ENCODE measurements at regions not wholly inside any gene's neighbourhood (a gene's known extent, or its start where the extent isn't known, plus 50 kb on each side); places are given as distances from the start of the nearest gene placed in this dataset.

DNA sequence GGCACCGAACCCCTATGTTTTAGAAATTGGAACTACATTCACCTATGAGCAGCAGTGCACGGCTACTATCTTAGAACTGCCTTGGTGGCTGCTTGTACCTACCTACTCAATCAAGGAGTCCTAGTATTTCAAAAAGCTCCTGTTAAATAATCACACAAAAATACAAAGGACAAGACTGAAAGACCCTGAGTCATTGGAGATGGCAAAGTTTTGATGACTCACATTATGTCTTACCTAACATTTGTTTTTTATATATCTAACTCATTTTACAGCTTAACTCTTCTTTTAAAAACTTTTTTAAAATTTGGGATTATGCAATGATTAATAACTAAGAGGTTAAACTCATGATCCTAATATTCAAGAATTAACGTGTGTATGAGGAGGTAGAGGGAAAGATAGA is 1206.0 kb upstream of the TMPRSS15 start:
- no peaks in the 10 kb centered on the region for H3K4me1 ChIP-seq (ENCODE audit: control insufficient read depth, insufficient read depth, low read depth, low read length)
- 91% methylated on average over 2 of the region's 3 CpGs for WGBS
- H2AK5ac ChIP-seq (ENCODE audit: low read length, severe bottlenecking), result no peak overlapping the region
- no peak overlapping the region for H3K18ac ChIP-seq (ENCODE audit: low read depth in 1 of 2, low read length in 2 of 2)
- no peak overlapping the region for H3K4me2 ChIP-seq (ENCODE audit: low read length, poor library complexity, severe bottlenecking)
- H2AFZ ChIP-seq (ENCODE audit: low read depth, low read length), result no peak overlapping the region
- no peak overlapping the region for H2BK12ac ChIP-seq (ENCODE audit: low read length in 2 of 2)
- no peak overlapping the region for H3K27ac ChIP-seq (ENCODE audit: low read length, poor library complexity, severe bottlenecking)
- no peak overlapping the region for H3K4ac ChIP-seq (ENCODE audit: low read depth in 1 of 2, low read length in 2 of 2)
- no peak overlapping the region for H4K8ac ChIP-seq (ENCODE audit: low read length)
- no peak overlapping the region for H3K4me3 ChIP-seq (ENCODE audit: insufficient read depth in 1 of 2, low read depth in 1 of 2, low read length in 2 of 2)
- H3K9me3 ChIP-seq (ENCODE audit: control insufficient read depth, low read length), result no peaks in the 10 kb centered on the region
- H4K91ac ChIP-seq (ENCODE audit: low read length), result no peak overlapping the region
- no peak overlapping the region for H3K9ac ChIP-seq (ENCODE audit: low read length)
- H2BK5ac ChIP-seq (ENCODE audit: low read depth, low read length, poor library complexity, severe bottlenecking), result no peak overlapping the region
- no peak overlapping the region for H2BK120ac ChIP-seq (ENCODE audit: low read depth, low read length)
- H3K79me1 ChIP-seq (replicated peaks; ENCODE audit: low read length, poor library complexity, severe bottlenecking), result no peaks in the 10 kb centered on the region
- H3K27me3 ChIP-seq (ENCODE audit: control insufficient read depth in 1 of 2, insufficient read depth in 1 of 2, low read length in 2 of 2), result no peaks in the 10 kb centered on the region
- H2BK15ac ChIP-seq (ENCODE audit: low read depth, poor library complexity, severe bottlenecking), result no peak overlapping the region
- no peak overlapping the region for H3K14ac ChIP-seq (ENCODE audit: low read length in 2 of 2)
- DNase-seq, result no peak
- H3K36me3 ChIP-seq (ENCODE audit: control insufficient read depth in 1 of 2, insufficient read depth in 2 of 2, low read depth in 1 of 2, low read length in 2 of 2), result no peaks in the 10 kb centered on the region
- H3K23ac ChIP-seq (ENCODE audit: low read length in 2 of 2), result no peak overlapping the region

DNA sequence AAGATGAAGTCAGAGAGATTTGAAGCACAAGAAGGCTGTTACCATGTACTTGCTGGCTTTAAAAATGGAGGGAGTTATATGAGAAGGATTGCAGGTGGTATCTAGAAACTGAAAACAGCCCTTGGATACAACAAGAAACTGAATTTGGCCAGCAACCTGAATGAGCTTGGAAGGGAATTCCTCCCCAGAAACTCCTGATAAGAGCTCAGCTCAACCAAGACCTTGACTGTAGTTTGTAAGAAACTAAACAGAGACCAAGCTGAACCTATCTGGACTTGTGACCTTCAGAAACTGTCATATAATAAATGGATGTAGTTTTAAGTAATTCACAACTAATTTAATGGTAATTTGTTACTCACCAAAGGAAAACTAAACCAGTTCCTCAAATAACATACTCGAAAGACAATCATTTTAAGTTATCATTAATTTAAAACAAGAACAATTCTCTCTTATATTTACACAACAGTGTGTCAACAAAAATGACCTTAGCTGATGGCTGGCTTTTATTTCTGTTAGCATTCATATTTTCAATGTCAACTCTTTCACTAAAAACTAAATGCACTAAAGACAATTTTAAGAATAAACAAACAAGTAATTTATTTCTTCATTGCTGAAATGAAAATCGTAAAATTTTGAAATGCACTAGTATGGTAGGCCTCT is 1218.4 kb upstream of the TMPRSS15 start:
- no peak for DNase-seq
- H3K27me3 ChIP-seq (ENCODE audit: control insufficient read depth in 1 of 2, insufficient read depth in 1 of 2, low read length in 2 of 2), result no peaks in the 10 kb centered on the region
- no peak overlapping the region for H2AK5ac ChIP-seq (ENCODE audit: low read length, severe bottlenecking)

DNA sequence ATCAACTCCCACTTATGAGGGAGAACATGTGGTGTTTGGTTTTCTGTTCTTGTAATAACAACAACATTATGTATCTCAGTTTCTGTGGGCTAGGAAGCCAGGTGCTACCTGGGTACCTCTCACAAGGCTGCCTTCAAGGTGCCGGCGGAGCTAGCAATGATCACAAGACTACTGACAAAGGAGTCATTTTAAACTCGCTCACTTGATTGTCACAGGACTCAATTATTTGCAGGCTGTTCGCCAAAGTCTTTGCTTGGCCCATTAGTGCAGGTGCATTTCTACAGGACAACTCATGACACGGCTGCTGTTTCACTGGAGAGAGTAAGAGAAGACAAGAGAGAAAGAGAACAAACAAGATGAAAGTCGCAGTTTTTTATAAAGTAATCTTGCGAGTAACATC is 1237.4 kb upstream of the TMPRSS15 start:
- H3K36me3 ChIP-seq (ENCODE audit: control insufficient read depth in 1 of 2, insufficient read depth in 2 of 2, low read depth in 1 of 2, low read length in 2 of 2), result no peaks in the 10 kb centered on the region
- H3K4me2 ChIP-seq (ENCODE audit: low read length, poor library complexity, severe bottlenecking), result no peak overlapping the region
- no peak overlapping the region for H2BK120ac ChIP-seq (ENCODE audit: low read depth, low read length)
- H3K4me1 ChIP-seq (ENCODE audit: control insufficient read depth, insufficient read depth, low read depth, low read length), result no peaks in the 10 kb centered on the region
- no peak for DNase-seq
- 90% methylated on average over 5 of the region's 7 CpGs for WGBS
- H4K8ac ChIP-seq (ENCODE audit: low read length), result no peak overlapping the region
- H3K4me3 ChIP-seq (ENCODE audit: insufficient read depth in 1 of 2, low read depth in 1 of 2, low read length in 2 of 2), result no peak overlapping the region
- no peak overlapping the region for H4K91ac ChIP-seq (ENCODE audit: low read length)
- no peak overlapping the region for H3K27ac ChIP-seq (ENCODE audit: low read length, poor library complexity, severe bottlenecking)
- H3K9me3 ChIP-seq (ENCODE audit: control insufficient read depth, low read length), result no peaks in the 10 kb centered on the region
- H2BK15ac ChIP-seq (ENCODE audit: low read depth, poor library complexity, severe bottlenecking), result no peak overlapping the region
- H3K9ac ChIP-seq (ENCODE audit: low read length), result no peak overlapping the region
- H3K14ac ChIP-seq (ENCODE audit: low read length in 2 of 2), result no peak overlapping the region
- H2AK5ac ChIP-seq (ENCODE audit: low read length, severe bottlenecking), result no peak overlapping the region
- no peak overlapping the region for H3K4ac ChIP-seq (ENCODE audit: low read depth in 1 of 2, low read length in 2 of 2)
- no peaks in the 10 kb centered on the region for H3K27me3 ChIP-seq (ENCODE audit: control insufficient read depth in 1 of 2, insufficient read depth in 1 of 2, low read length in 2 of 2)
- H3K18ac ChIP-seq (ENCODE audit: low read depth in 1 of 2, low read length in 2 of 2), result no peak overlapping the region
- no peaks in the 10 kb centered on the region for H3K79me1 ChIP-seq (replicated peaks; ENCODE audit: low read length, poor library complexity, severe bottlenecking)
- no peak overlapping the region for H2BK12ac ChIP-seq (ENCODE audit: low read length in 2 of 2)
- no peak overlapping the region for H2BK5ac ChIP-seq (ENCODE audit: low read depth, low read length, poor library complexity, severe bottlenecking)
- H3K23ac ChIP-seq (ENCODE audit: low read length in 2 of 2), result no peak overlapping the region
- H2AFZ ChIP-seq (ENCODE audit: low read depth, low read length), result no peak overlapping the region

More for the DNA sequence above, 1218.4 kb upstream of the TMPRSS15 start:
- H2BK15ac ChIP-seq (ENCODE audit: low read depth, poor library complexity, severe bottlenecking), result no peak overlapping the region
- H3K9ac ChIP-seq (ENCODE audit: low read length), result no peak overlapping the region
- WGBS, result 90% methylated on average over 1 of the region's 2 CpGs
- no peak overlapping the region for H4K8ac ChIP-seq (ENCODE audit: low read length)
- no peak overlapping the region for H3K4me3 ChIP-seq (ENCODE audit: insufficient read depth in 1 of 2, low read depth in 1 of 2, low read length in 2 of 2)
- no peak overlapping the region for H3K23ac ChIP-seq (ENCODE audit: low read length in 2 of 2)
- peaks cover 2% of the 10 kb centered on the region for H3K9me3 ChIP-seq (ENCODE audit: control insufficient read depth, low read length)
- H2BK120ac ChIP-seq (ENCODE audit: low read depth, low read length), result no peak overlapping the region
- no peak overlapping the region for H2BK12ac ChIP-seq (ENCODE audit: low read length in 2 of 2)
- no peak overlapping the region for H2AFZ ChIP-seq (ENCODE audit: low read depth, low read length)
- no peaks in the 10 kb centered on the region for H3K79me1 ChIP-seq (replicated peaks; ENCODE audit: low read length, poor library complexity, severe bottlenecking)
- H3K4me1 ChIP-seq (ENCODE audit: control insufficient read depth, insufficient read depth, low read depth, low read length), result no peaks in the 10 kb centered on the region
- H3K18ac ChIP-seq (ENCODE audit: low read depth in 1 of 2, low read length in 2 of 2), result no peak overlapping the region
- H3K14ac ChIP-seq (ENCODE audit: low read length in 2 of 2), result no peak overlapping the region
- no peak overlapping the region for H3K27ac ChIP-seq (ENCODE audit: low read length, poor library complexity, severe bottlenecking)
- no peak overlapping the region for H2BK5ac ChIP-seq (ENCODE audit: low read depth, low read length, poor library complexity, severe bottlenecking)
- no peak overlapping the region for H3K4ac ChIP-seq (ENCODE audit: low read depth in 1 of 2, low read length in 2 of 2)
- no peak overlapping the region for H4K91ac ChIP-seq (ENCODE audit: low read length)
- no peak overlapping the region for H3K4me2 ChIP-seq (ENCODE audit: low read length, poor library complexity, severe bottlenecking)
- no peaks in the 10 kb centered on the region for H3K36me3 ChIP-seq (ENCODE audit: control insufficient read depth in 1 of 2, insufficient read depth in 2 of 2, low read depth in 1 of 2, low read length in 2 of 2)

DNA sequence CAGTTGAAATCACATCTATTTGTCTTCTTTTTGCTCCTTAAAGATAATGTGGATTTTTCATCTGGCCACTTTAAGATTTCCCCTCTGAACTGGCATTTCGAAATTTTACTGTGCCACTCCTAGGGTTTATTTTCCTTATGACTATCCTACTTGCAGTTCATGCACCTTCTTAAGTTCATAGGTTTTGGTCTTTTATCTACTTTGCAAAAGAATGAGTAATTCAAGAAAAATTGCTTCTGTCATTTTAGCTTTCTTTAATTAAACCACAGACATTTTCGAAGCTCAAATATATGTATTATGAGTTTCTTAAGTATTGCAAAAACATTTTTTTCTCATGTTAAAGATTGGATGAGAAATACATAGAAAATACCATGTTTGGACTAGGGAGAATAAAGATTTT is 1244.8 kb upstream of the TMPRSS15 start:
- 70% methylated on average over 1 of the region's 2 CpGs for WGBS

More for the DNA sequence above, 1244.8 kb upstream of the TMPRSS15 start:
- Histone ChIP-seq H3K36me3 (ENCODE audit: control insufficient read depth in 1 of 2, insufficient read depth in 2 of 2, low read depth in 1 of 2, low read length in 2 of 2) (no peaks in the 10 kb centered on the region), H2BK15ac (ENCODE audit: low read depth, poor library complexity, severe bottlenecking) (no peak overlapping the region), H2AK5ac (ENCODE audit: low read length, severe bottlenecking) (no peak overlapping the region), H3K9ac (ENCODE audit: low read length) (no peak overlapping the region), H3K4ac (ENCODE audit: low read depth in 1 of 2, low read length in 2 of 2) (no peak overlapping the region), H3K4me3 (ENCODE audit: insufficient read depth in 1 of 2, low read depth in 1 of 2, low read length in 2 of 2) (no peak overlapping the region), H3K14ac (ENCODE audit: low read length in 2 of 2) (no peak overlapping the region), H3K18ac (ENCODE audit: low read depth in 1 of 2, low read length in 2 of 2) (no peak overlapping the region), H3K4me2 (ENCODE audit: low read length, poor library complexity, severe bottlenecking) (no peak overlapping the region), H3K79me1 (replicated peaks; ENCODE audit: low read length, poor library complexity, severe bottlenecking) (no peaks in the 10 kb centered on the region), H2BK12ac (ENCODE audit: low read length in 2 of 2) (no peak overlapping the region), H3K27ac (ENCODE audit: low read length, poor library complexity, severe bottlenecking) (no peak overlapping the region), H3K9me3 (ENCODE audit: control insufficient read depth, low read length) (no peaks in the 10 kb centered on the region), H2BK120ac (ENCODE audit: low read depth, low read length) (no peak overlapping the region), H3K27me3 (ENCODE audit: control insufficient read depth in 1 of 2, insufficient read depth in 1 of 2, low read length in 2 of 2) (no peaks in the 10 kb centered on the region), H2AFZ (ENCODE audit: low read depth, low read length) (no peak overlapping the region), H2BK5ac (ENCODE audit: low read depth, low read length, poor library complexity, severe bottlenecking) (no peak overlapping the region), H3K4me1 (ENCODE audit: control insufficient read depth, insufficient read depth, low read depth, low read length) (no peaks in the 10 kb centered on the region), H3K23ac (ENCODE audit: low read length in 2 of 2) (no peak overlapping the region), H4K91ac (ENCODE audit: low read length) (no peak overlapping the region), H4K8ac (ENCODE audit: low read length) (no peak overlapping the region)
- DNase-seq, result no peak

Measured in mesenchymal stem cell (in vitro differentiated cells and primary cell).